C4-2B (cell line): ENCODE measurements at regions not wholly inside any gene's neighbourhood (a gene's known extent, or its start where the extent isn't known, plus 50 kb on each side); places are given as distances from the start of the nearest gene placed in this dataset.

Experiments used
- CTCF ChIP-seq: fragments of 450-650 bp; conservative IDR thresholded peaks from 2 replicates; pipeline ENCODE4 v1.5.1; 2017; ENCODE audit warnings: mild to moderate bottlenecking
- ZFX ChIP-seq: fragments of 450-650 bp; IDR thresholded peaks from 2 replicates; pipeline ENCODE4 v1.6.1; 2017

GRCh38 chr7:40946549-40946948 lies 756.3 kb downstream of the INHBA start:
- TF ChIP-seq CTCF (no peak), ZFX (no peak)
